ENCODE measurements at regions not wholly inside any gene's neighbourhood (a gene's known extent, or its start where the extent isn't known, plus 50 kb on each side); places are given as distances from the start of the nearest gene placed in this dataset.
"Not testable (repeated sequence)": the region's sequence is repeated elsewhere in the genome, so short reads cannot be mapped to it uniquely, and the experiment has no call there.

DNA sequence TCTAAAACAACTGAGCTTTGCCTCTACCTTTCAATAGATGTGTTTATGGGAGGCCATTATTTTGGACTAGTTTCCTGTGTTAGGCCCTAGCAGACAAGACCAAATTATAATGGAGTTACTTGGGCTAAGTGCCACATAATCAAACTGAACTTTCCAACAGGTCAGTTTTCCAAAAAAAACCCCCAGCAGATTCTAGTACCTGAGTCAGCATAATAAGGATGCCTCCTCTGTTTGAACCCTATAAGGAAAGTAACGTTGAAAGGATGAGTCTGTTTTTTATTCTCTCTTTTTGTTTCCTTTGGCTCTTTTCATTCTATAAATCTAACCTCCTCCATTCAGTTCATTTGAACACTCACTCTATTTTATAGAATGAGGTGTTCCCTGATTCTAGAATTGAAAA is 148.1 kb upstream of the FAM3C start:
- Histone ChIP-seq H3K4me3 (ENCODE audit: low read depth in 1 of 3, low read length in 3 of 3) (no peak overlapping the region), H3K27ac (ENCODE audit: low read depth in 1 of 3, low read length in 2 of 3) (no peak overlapping the region), H3K27me3 (ENCODE audit: control insufficient read depth in 3 of 3, insufficient read depth in 3 of 3, low read length in 3 of 3) (no peaks in the 10 kb centered on the region), H3K4me1 (ENCODE audit: control insufficient read depth in 3 of 3, insufficient read depth in 2 of 3, low read depth in 1 of 3, low read length in 2 of 3) (peaks cover 0 to 5% (median 0%) of the 10 kb centered on the region in 3 donors), H3K36me3 (ENCODE audit: control insufficient read depth in 3 of 3, insufficient read depth in 2 of 3, low read depth in 1 of 3, low read length in 3 of 3) (no peaks in the 10 kb centered on the region), H3K9me3 (ENCODE audit: control insufficient read depth in 2 of 2, insufficient read depth in 1 of 2, low read depth in 1 of 2, low read length in 1 of 2) (peaks cover 0 to 9% of the 10 kb centered on the region in 2 donors)
- 82 to 95% (median 90%) methylated on average over 1 of the region's 1 CpG for WGBS, 3 donors
- no peak for DNase-seq
- no peak for FAIRE-seq

GRCh38 chr7:121541457-121541856 is 145.3 kb upstream of the FAM3C start:
- no peaks in the 10 kb centered on the region for H3K4me1 ChIP-seq (ENCODE audit: control insufficient read depth in 3 of 3, insufficient read depth in 2 of 3, low read depth in 1 of 3, low read length in 2 of 3)
- no peak overlapping the region for H3K27ac ChIP-seq (ENCODE audit: low read depth in 1 of 3, low read length in 2 of 3)
- no peaks in the 10 kb centered on the region for H3K27me3 ChIP-seq (ENCODE audit: control insufficient read depth in 3 of 3, insufficient read depth in 3 of 3, low read length in 3 of 3)
- FAIRE-seq (no peak), DNase-seq (peak in 1 of 2 donors; percentile 32)
- H3K4me3 ChIP-seq (ENCODE audit: low read depth in 1 of 3, low read length in 3 of 3), result no peak overlapping the region
- 63 to 89% (median 87%) methylated on average over 1 of the region's 1 CpG for WGBS, 3 donors
- peaks cover 0 to 9% of the 10 kb centered on the region in 2 donors for H3K9me3 ChIP-seq (ENCODE audit: control insufficient read depth in 2 of 2, insufficient read depth in 1 of 2, low read depth in 1 of 2, low read length in 1 of 2)
- H3K36me3 ChIP-seq (ENCODE audit: control insufficient read depth in 3 of 3, insufficient read depth in 2 of 3, low read depth in 1 of 3, low read length in 3 of 3), result no peaks in the 10 kb centered on the region

DNA sequence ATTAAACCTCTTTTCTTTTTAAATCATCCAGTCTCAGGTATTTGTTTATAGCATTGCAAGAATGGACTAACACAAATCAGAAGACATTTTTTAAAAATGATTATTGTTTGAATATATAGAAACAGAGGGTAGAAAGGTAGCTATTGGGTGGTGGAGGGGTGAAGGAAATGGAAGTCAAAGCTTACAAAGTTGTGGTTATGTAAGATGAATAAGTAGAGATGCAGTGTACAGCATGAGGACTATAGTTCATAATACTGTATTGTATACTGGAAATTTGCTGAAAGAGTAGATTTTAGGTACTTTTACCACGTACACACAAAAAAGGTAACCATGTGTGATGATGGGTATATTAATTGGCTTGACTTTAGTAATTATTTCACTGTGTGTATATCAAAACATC is 144.0 kb upstream of the FAM3C start:
- FAIRE-seq (no peak), DNase-seq (no peak)
- Histone ChIP-seq H3K36me3 (ENCODE audit: control insufficient read depth in 3 of 3, insufficient read depth in 2 of 3, low read depth in 1 of 3, low read length in 3 of 3) (no peaks in the 10 kb centered on the region), H3K27me3 (ENCODE audit: control insufficient read depth in 3 of 3, insufficient read depth in 3 of 3, low read length in 3 of 3) (no peaks in the 10 kb centered on the region), H3K9me3 (ENCODE audit: control insufficient read depth in 2 of 2, insufficient read depth in 1 of 2, low read depth in 1 of 2, low read length in 1 of 2) (peaks cover 0 to 4% of the 10 kb centered on the region in 2 donors), H3K4me1 (ENCODE audit: control insufficient read depth in 3 of 3, insufficient read depth in 2 of 3, low read depth in 1 of 3, low read length in 2 of 3) (no peaks in the 10 kb centered on the region), H3K4me3 (ENCODE audit: low read depth in 1 of 3, low read length in 3 of 3) (no peak overlapping the region), H3K27ac (ENCODE audit: low read depth in 1 of 3, low read length in 2 of 3) (no peak overlapping the region)
- 80 to 98% (median 90%) methylated on average over 1 of the region's 1 CpG for WGBS, 3 donors

DNA sequence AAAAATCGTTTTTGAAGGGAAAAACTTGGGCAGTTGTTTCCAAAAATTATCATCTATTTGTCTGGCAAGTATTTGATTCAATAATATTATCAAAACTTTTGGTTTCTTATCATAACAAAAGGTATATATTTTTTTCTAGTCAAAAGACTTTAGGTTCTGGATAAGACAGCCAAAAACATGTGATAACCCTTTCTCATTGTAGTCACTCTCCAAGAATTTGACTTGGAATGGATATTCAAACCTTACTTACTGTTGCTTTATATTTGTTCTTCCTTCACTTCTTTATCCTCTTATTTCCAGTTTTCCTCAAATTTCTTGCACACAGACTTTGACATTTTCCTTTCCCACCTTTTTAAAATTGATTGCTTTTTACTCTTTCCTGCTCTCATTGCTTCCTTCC is 140.9 kb upstream of the FAM3C start:
- no peak for FAIRE-seq
- no peaks in the 10 kb centered on the region for H3K36me3 ChIP-seq (ENCODE audit: control insufficient read depth in 3 of 3, insufficient read depth in 2 of 3, low read depth in 1 of 3, low read length in 3 of 3)
- 28 to 58% (median 45%) methylated on average over 1 of the region's 1 CpG for whole genome bisulfite sequencing, 3 donors

DNA sequence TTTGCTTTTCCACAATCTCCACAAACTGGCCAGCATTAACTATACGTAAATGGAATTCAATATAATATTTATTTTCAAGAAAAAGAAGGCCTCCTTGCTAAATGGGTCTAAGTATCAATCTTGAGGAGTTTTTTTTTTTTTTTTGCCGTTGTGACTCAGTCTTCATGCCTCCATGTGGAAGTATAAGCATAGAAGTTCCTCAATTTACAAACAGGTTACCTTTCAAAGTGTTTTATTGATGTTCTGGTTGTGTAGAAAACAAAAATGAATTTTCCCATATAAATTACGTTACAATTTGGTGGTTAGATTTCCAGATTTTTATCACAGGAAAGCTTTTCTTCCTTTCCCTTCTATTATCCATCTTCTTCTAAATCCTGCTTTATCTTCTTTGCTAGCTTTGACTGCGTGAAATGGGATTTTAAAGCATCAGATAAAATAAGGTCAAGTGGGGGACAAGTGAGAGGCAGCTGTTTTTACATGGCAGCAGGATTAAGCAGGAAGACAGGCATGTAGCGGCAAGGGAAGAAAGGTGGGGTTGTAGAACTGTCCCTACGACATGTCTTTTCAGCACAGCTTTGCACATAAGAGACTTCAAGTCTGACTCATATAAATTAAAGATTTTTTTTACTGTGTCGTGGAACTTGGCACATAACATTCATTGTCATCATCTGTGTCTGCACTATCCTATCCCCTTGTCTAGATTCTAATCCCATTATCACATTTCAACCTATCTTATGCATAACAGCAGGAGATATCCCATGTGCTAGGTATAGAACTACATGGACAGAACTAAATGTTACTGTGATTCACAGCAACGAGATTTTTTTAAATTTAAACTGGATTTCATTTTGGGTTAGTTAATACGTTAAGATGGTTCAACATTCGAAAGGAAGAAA is 135.3 kb upstream of the FAM3C start:
- FAIRE-seq (no peak), DNase-seq (no peak)
- Histone ChIP-seq H3K27ac (ENCODE audit: low read depth in 1 of 3, low read length in 2 of 3) (no peak overlapping the region), H3K4me1 (ENCODE audit: control insufficient read depth in 3 of 3, insufficient read depth in 2 of 3, low read depth in 1 of 3, low read length in 2 of 3) (peaks cover 0 to 4% (median 2%) of the 10 kb centered on the region in 3 donors), H3K36me3 (ENCODE audit: control insufficient read depth in 3 of 3, insufficient read depth in 2 of 3, low read depth in 1 of 3, low read length in 3 of 3) (no peaks in the 10 kb centered on the region), H3K4me3 (ENCODE audit: low read depth in 1 of 3, low read length in 3 of 3) (no peak overlapping the region), H3K9me3 (ENCODE audit: control insufficient read depth in 2 of 2, insufficient read depth in 1 of 2, low read depth in 1 of 2, low read length in 1 of 2) (no peaks in the 10 kb centered on the region), H3K27me3 (ENCODE audit: control insufficient read depth in 3 of 3, insufficient read depth in 3 of 3, low read length in 3 of 3) (no peaks in the 10 kb centered on the region)
- 85 to 90% (median 89%) methylated on average over 10 of the region's 10 CpGs for WGBS, 3 donors

More for the DNA sequence above, 140.9 kb upstream of the FAM3C start:
- Histone ChIP-seq H3K4me1 (ENCODE audit: control insufficient read depth in 3 of 3, insufficient read depth in 2 of 3, low read depth in 1 of 3, low read length in 2 of 3) (no peaks in the 10 kb centered on the region), H3K27ac (ENCODE audit: low read depth in 1 of 3, low read length in 2 of 3) (no peak overlapping the region), H3K4me3 (ENCODE audit: low read depth in 1 of 3, low read length in 3 of 3) (no peak overlapping the region), H3K9me3 (ENCODE audit: control insufficient read depth in 2 of 2, insufficient read depth in 1 of 2, low read depth in 1 of 2, low read length in 1 of 2) (no peaks in the 10 kb centered on the region), H3K27me3 (ENCODE audit: control insufficient read depth in 3 of 3, insufficient read depth in 3 of 3, low read length in 3 of 3) (no peaks in the 10 kb centered on the region)
- no peak for DNase-seq

DNA sequence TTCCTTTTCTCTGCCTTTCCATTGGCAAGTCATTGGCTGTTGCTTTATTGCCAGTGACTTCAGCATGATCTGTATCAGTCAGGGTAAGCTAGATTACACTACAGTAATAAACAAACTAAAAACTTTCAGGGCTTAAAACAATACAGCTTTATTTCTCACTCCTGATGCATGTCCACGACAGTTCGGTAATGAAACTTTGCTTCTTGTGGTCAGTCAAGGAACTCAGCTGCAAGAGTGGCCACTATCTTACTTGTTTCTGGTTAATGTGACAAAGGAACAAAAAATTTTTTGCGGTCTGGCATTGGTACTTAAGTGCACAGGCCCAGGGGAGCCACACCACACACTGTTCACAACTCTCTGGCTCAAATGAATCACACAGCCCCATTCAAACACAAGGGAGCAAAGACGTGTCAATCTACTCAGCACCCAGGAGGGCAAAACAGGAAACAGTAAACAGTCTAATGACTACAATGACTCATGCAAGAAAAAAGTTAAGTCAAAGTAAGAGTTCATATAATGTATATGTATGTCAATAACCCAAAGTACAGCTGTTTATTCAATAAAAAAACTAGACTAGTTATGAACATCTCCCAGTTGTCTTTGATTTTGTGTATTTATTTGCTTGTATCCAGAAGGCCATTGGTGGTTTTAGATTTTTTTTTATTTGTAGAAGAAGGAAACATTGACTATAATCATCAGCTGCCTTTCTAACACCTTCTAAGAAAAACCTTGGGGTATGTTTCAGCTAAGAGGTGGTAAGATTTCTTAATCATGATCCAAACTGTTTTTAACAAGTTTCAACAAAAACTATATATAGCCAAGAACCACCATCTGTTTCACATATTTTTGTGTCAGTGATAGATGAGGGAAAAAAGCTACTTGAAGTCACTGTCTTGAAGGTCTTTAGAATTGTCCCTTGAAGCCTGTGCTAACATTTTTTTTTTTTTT is 134.4 kb upstream of the FAM3C start:
- H3K4me1 ChIP-seq (ENCODE audit: control insufficient read depth in 3 of 3, insufficient read depth in 2 of 3, low read depth in 1 of 3, low read length in 2 of 3), result peaks cover 0 to 4% (median 2%) of the 10 kb centered on the region in 3 donors
- FAIRE-seq (peak; percentile 47), DNase-seq (peak; percentile 20 to 71)
- H3K27me3 ChIP-seq (ENCODE audit: control insufficient read depth in 3 of 3, insufficient read depth in 3 of 3, low read length in 3 of 3), result no peaks in the 10 kb centered on the region
- 30 to 34% (median 31%) methylated on average over 4 of the region's 4 CpGs for WGBS, 3 donors
- H3K9me3 ChIP-seq (ENCODE audit: control insufficient read depth in 2 of 2, insufficient read depth in 1 of 2, low read depth in 1 of 2, low read length in 1 of 2), result no peaks in the 10 kb centered on the region
- peak overlapping the region in 1 of 3 donors; percentile 40 for H3K27ac ChIP-seq (ENCODE audit: low read depth in 1 of 3, low read length in 2 of 3)
- H3K4me3 ChIP-seq (ENCODE audit: low read depth in 1 of 3, low read length in 3 of 3), result no peak overlapping the region
- no peaks in the 10 kb centered on the region for H3K36me3 ChIP-seq (ENCODE audit: control insufficient read depth in 3 of 3, insufficient read depth in 2 of 3, low read depth in 1 of 3, low read length in 3 of 3)

GRCh38 chr7:121529003-121529402 is 132.9 kb upstream of the FAM3C start:
- no peak for FAIRE-seq

GRCh38 chr7:121526210-121526609 is 130.1 kb upstream of the FAM3C start:
- not testable (repeated sequence) for H3K27me3 ChIP-seq (ENCODE audit: control insufficient read depth in 3 of 3, insufficient read depth in 3 of 3, low read length in 3 of 3); H3K36me3 ChIP-seq (ENCODE audit: control insufficient read depth in 3 of 3, insufficient read depth in 2 of 3, low read depth in 1 of 3, low read length in 3 of 3); H3K4me1 ChIP-seq (ENCODE audit: control insufficient read depth in 3 of 3, insufficient read depth in 2 of 3, low read depth in 1 of 3, low read length in 2 of 3); FAIRE-seq; H3K4me3 ChIP-seq (ENCODE audit: low read depth in 1 of 3, low read length in 3 of 3); DNase-seq; H3K9me3 ChIP-seq (ENCODE audit: control insufficient read depth in 2 of 2, insufficient read depth in 1 of 2, low read depth in 1 of 2, low read length in 1 of 2); H3K27ac ChIP-seq (ENCODE audit: low read depth in 1 of 3, low read length in 2 of 3)
- WGBS, 3 donors, result 79 to 84% (median 80%) methylated on average over 3 of the region's 3 CpGs

More at GRCh38 chr7:121529003-121529402, 132.9 kb upstream of the FAM3C start:
- Histone ChIP-seq H3K27ac (ENCODE audit: low read depth in 1 of 3, low read length in 2 of 3) (no peak overlapping the region), H3K36me3 (ENCODE audit: control insufficient read depth in 3 of 3, insufficient read depth in 2 of 3, low read depth in 1 of 3, low read length in 3 of 3) (no peaks in the 10 kb centered on the region), H3K9me3 (ENCODE audit: control insufficient read depth in 2 of 2, insufficient read depth in 1 of 2, low read depth in 1 of 2, low read length in 1 of 2) (no peaks in the 10 kb centered on the region), H3K4me3 (ENCODE audit: low read depth in 1 of 3, low read length in 3 of 3) (no peak overlapping the region), H3K4me1 (ENCODE audit: control insufficient read depth in 3 of 3, insufficient read depth in 2 of 3, low read depth in 1 of 3, low read length in 2 of 3) (peaks cover 0 to 4% (median 2%) of the 10 kb centered on the region in 3 donors), H3K27me3 (ENCODE audit: control insufficient read depth in 3 of 3, insufficient read depth in 3 of 3, low read length in 3 of 3) (no peaks in the 10 kb centered on the region)
- no peak for DNase-seq
- 68 to 83% (median 71%) methylated on average over 3 of the region's 3 CpGs for WGBS, 3 donors

Measured in small intestine (tissue), 7 donors.